GM23338 (cell line): ENCODE measurements at regions not wholly inside any gene's neighbourhood (a gene's known extent, or its start where the extent isn't known, plus 50 kb on each side); places are given as distances from the start of the nearest gene placed in this dataset.

Source experiments
- ATAC-seq: fragments of 200-7000 bp; cut with Tn5 transposase; 3 replicates; pipeline ENCODE4 v1.9.1; 2020
- DNase-seq: peaks from one replicate; pipeline ENCODE4 v3.0.0-alpha.2; 2015; ENCODE audit warnings: low spot score
- H2AFZ ChIP-seq: fragments of 200-600 bp; sonication (generic); 2 replicates; pipeline ENCODE4 v1.8.0; 2016; ENCODE audit warnings: antibody characterized with exemption, mild to moderate bottlenecking, moderate library complexity
- H3F3A ChIP-seq: fragments of 200-600 bp; sonication (generic); replicated peaks from 2 replicates; pipeline ENCODE4 v1.8.0; 2017; ENCODE audit warnings: antibody characterized with exemption, mixed run types, low read depth
- H3K27ac ChIP-seq: fragments of 200-600 bp; sonication (generic); 2 replicates; pipeline ENCODE4 v1.6.1; 2016; ENCODE audit warnings: low read depth
- H3K27me3 ChIP-seq: fragments of 200-600 bp; sonication (generic); 2 replicates; pipeline ENCODE4 v1.8.0; 2016; ENCODE audit warnings: mild to moderate bottlenecking, mixed run types, moderate library complexity; ENCODE audit not compliant: insufficient read depth
- H3K36me3 ChIP-seq: fragments of 200-600 bp; sonication (generic); 2 replicates; pipeline ENCODE4 v1.8.0; 2016; ENCODE audit warnings: mild to moderate bottlenecking; ENCODE audit not compliant: insufficient read depth
- H3K4me1 ChIP-seq: fragments of 200-600 bp; sonication (generic); 2 replicates; pipeline ENCODE4 v1.8.0; 2016; ENCODE audit warnings: mild to moderate bottlenecking, moderate library complexity; ENCODE audit not compliant: insufficient read depth
- H3K4me2 ChIP-seq: fragments of 200-600 bp; sonication (generic); 2 replicates; pipeline ENCODE4 v1.7.1; 2017; ENCODE audit warnings: mixed run types
- H3K4me3 ChIP-seq: fragments of 200-600 bp; sonication (generic); 2 replicates; pipeline ENCODE4 v1.6.1; 2016; ENCODE audit warnings: mixed run types
- H3K79me2 ChIP-seq: fragments of 200-600 bp; sonication (generic); replicated peaks from 2 replicates; pipeline ENCODE4 v1.8.0; 2017; ENCODE audit warnings: mild to moderate bottlenecking; ENCODE audit not compliant: insufficient read depth
- H3K9me2 ChIP-seq: fragments of 200-600 bp; sonication (generic); 2 replicates; pipeline ENCODE4 v1.8.0; 2017; ENCODE audit not compliant: insufficient read depth
- H4K20me1 ChIP-seq: fragments of 200-600 bp; sonication (generic); replicated peaks from 2 replicates; pipeline ENCODE4 v1.8.0; 2017; ENCODE audit warnings: mild to moderate bottlenecking; ENCODE audit not compliant: insufficient read depth
- H3K27ac Mint-ChIP-seq: 2 replicates; pipeline ENCODE4 v1.8.0; 2020; ENCODE audit warnings: inconsistent platforms, mild to moderate bottlenecking, moderate library complexity, mixed read lengths
- H3K27me3 Mint-ChIP-seq: 3 replicates; pipeline ENCODE4 v1.8.0; 2022; ENCODE audit warnings: low read depth, mild to moderate bottlenecking, moderate library complexity, mixed read lengths, inconsistent platforms; ENCODE audit not compliant: insufficient read depth, poor library complexity
- H3K36me3 Mint-ChIP-seq: 3 replicates; pipeline ENCODE4 v1.8.0; 2021; ENCODE audit warnings: low read depth, mild to moderate bottlenecking, inconsistent platforms, moderate library complexity, mixed read lengths
- H3K4me1 Mint-ChIP-seq: 3 replicates; pipeline ENCODE4 v1.8.0; 2020; ENCODE audit warnings: mild to moderate bottlenecking, inconsistent platforms, mixed read lengths
- H3K4me3 Mint-ChIP-seq: 3 replicates; pipeline ENCODE4 v1.8.0; 2021; ENCODE audit warnings: moderate library complexity, mild to moderate bottlenecking, inconsistent platforms, mixed read lengths
- H3K9me3 Mint-ChIP-seq: 3 replicates; pipeline ENCODE4 v1.8.0; 2020; ENCODE audit warnings: moderate library complexity, mild to moderate bottlenecking, inconsistent platforms, mixed read lengths
- CREB1 ChIP-seq: fragments of 250-450 bp; sonication (Bioruptor Pico); IDR thresholded peaks from 2 replicates; pipeline ENCODE4 v1.5.0; 2020; ENCODE audit warnings: low read depth, mild to moderate bottlenecking, moderate library complexity
- CTCF ChIP-seq, 2 experiments: fragments of 200-600 bp in 1 of 2; sonication (generic) in 1 of 2; conservative IDR thresholded peaks; 2 replicates each; pipeline versions ENCODE4 v1.5.1 to v1.6.1; 2016 to 2017; ENCODE audit warnings: antibody characterized with exemption in 2 of 2, low read depth in 2 of 2, mild to moderate bottlenecking in 2 of 2, moderate library complexity in 1 of 2
- ETS1 ChIP-seq: IDR thresholded peaks from 2 replicates; pipeline ENCODE4 v1.6.1; 2016; ENCODE audit warnings: antibody characterized with exemption
- EZH2 ChIP-seq: fragments of 200-600 bp; sonication (generic); IDR thresholded peaks from one replicate; pipeline ENCODE4 v1.8.0; 2017; ENCODE audit warnings: antibody characterized with exemption, mild to moderate bottlenecking, low read depth; ENCODE audit not compliant: unreplicated experiment
- EZH2phosphoT487 ChIP-seq: fragments of 200-600 bp; sonication (generic); IDR thresholded peaks from one replicate; pipeline ENCODE4 v1.8.1; 2018; ENCODE audit warnings: antibody characterized with exemption; ENCODE audit not compliant: unreplicated experiment
- JUNB ChIP-seq: IDR thresholded peaks from one replicate; pipeline ENCODE4 v1.6.1; 2016; ENCODE audit warnings: antibody characterized with exemption; ENCODE audit not compliant: unreplicated experiment
- NANOG ChIP-seq: IDR thresholded peaks from 2 replicates; pipeline ENCODE4 v1.6.1; 2016; ENCODE audit warnings: antibody characterized with exemption, borderline replicate concordance
- POLR2AphosphoS5 ChIP-seq: IDR thresholded peaks from 2 replicates; pipeline ENCODE4 v1.6.1; 2016; ENCODE audit warnings: antibody characterized with exemption, low read depth
- REST ChIP-seq: IDR thresholded peaks from one replicate; pipeline ENCODE4 v1.6.1; 2018; ENCODE audit warnings: antibody characterized with exemption; ENCODE audit not compliant: unreplicated experiment
- STAT1 ChIP-seq: IDR thresholded peaks from one replicate; pipeline ENCODE4 v1.6.1; 2016; ENCODE audit warnings: antibody characterized with exemption; ENCODE audit not compliant: unreplicated experiment
- ZNF114 ChIP-seq: fragments of 250-450 bp; sonication (Bioruptor Pico); IDR thresholded peaks from 2 replicates; pipeline ENCODE4 v1.5.0; 2020; ENCODE audit warnings: mild to moderate bottlenecking, moderate library complexity
- ZNF331 ChIP-seq: fragments of 250-450 bp; sonication (Bioruptor Pico); IDR thresholded peaks from 2 replicates; pipeline ENCODE4 v1.5.0; 2020; ENCODE audit warnings: low read depth, mild to moderate bottlenecking, moderate library complexity
- ZNF462 ChIP-seq: fragments of 250-450 bp; sonication (Bioruptor Pico); IDR thresholded peaks from 2 replicates; pipeline ENCODE4 v1.5.0; 2020; ENCODE audit warnings: mild to moderate bottlenecking, moderate library complexity

- Mint-ChIP-seq H3K4me3 (no peak overlapping the region), H3K27ac (no peak overlapping the region), H3K4me1 (no peaks in the 10 kb centered on the region), H3K36me3 (no peaks in the 10 kb centered on the region), H3K27me3 (peaks cover 6% of the 10 kb centered on the region), H3K9me3 (no peaks in the 10 kb centered on the region)
- Histone ChIP-seq H3F3A (0 out of 2 replicates have a peak, but pooled peaks cover 4% of the 10 kb centered on the region), H4K20me1 (no peaks in the 10 kb centered on the region), H3K4me3 (no peak overlapping the region), H3K4me2 (no peak overlapping the region), H2AFZ (no peak overlapping the region), H3K27me3 (no peaks in the 10 kb centered on the region), H3K4me1 (no peaks in the 10 kb centered on the region), H3K36me3 (no peaks in the 10 kb centered on the region), H3K9me2 (peaks cover 7% of the 10 kb centered on the region; the same call in 1 of the 2 replicates), H3K27ac (no peak overlapping the region), H3K79me2 (no peaks in the 10 kb centered on the region)
- ATAC-seq (no peak), DNase-seq (no peak)
- TF ChIP-seq JUNB = no peak
- TF ChIP-seq CTCF (conservative IDR thresholded peaks at IDR 0.05; ENCODE audit: low read depth in 2 of 2) = no peak
- no peak for TF ChIP-seq STAT1
- TF ChIP-seq ZNF462 (CRISPR knock-in tag) = no peak
- TF ChIP-seq POLR2AphosphoS5 = no peak
- no peak for TF ChIP-seq EZH2
- TF ChIP-seq REST = no peak
- no peak for TF ChIP-seq ZNF331 (CRISPR knock-in tag)
- TF ChIP-seq CREB1 (CRISPR knock-in tag) = no peak
- no peak for TF ChIP-seq ETS1
- no peak for TF ChIP-seq ZNF114 (CRISPR knock-in tag)
- no peak for TF ChIP-seq NANOG
- TF ChIP-seq EZH2phosphoT487 = no peak
Measured at GRCh38 chr2:16151281-16151570, 210.9 kb downstream of the MYCN start.
